ENCODE measurements at regions not wholly inside any gene's neighbourhood (a gene's known extent, or its start where the extent isn't known, plus 50 kb on each side); places are given as distances from the start of the nearest gene placed in this dataset.

- no peak for DNase-seq (ENCODE audit: extremely low spot score, insufficient read length, low read depth)
- FAIRE-seq = no peak
These were observed 632.7 kb downstream of the TLR4 start for GRCh38 chr9:118336943-118337330.

- FAIRE-seq = no peak
- DNase-seq (ENCODE audit: extremely low spot score, insufficient read length, low read depth) = no peak
These were observed 655.8 kb downstream of the TLR4 start for GRCh38 chr9:118360036-118360435.

- no peak for FAIRE-seq
- DNase-seq (ENCODE audit: extremely low spot score, insufficient read length, low read depth) = no peak
These were observed 657.9 kb downstream of the TLR4 start for GRCh38 chr9:118362123-118362522.

- no peak for FAIRE-seq
- no peak for DNase-seq (ENCODE audit: extremely low spot score, insufficient read length, low read depth)
These were observed 658.4 kb downstream of the TLR4 start for GRCh38 chr9:118362596-118362995.

GRCh38 chr9:118364266-118365106 is 660.3 kb downstream of the TLR4 start:
- FAIRE-seq = no peak
- DNase-seq (ENCODE audit: extremely low spot score, insufficient read length, low read depth) = no peak

GRCh38 chr9:118366228-118366627 is 662.0 kb downstream of the TLR4 start:
- no peak for FAIRE-seq
- no peak for DNase-seq (ENCODE audit: extremely low spot score, insufficient read length, low read depth)

- no peak for DNase-seq (ENCODE audit: extremely low spot score, insufficient read length, low read depth)
These were observed 663.2 kb downstream of the TLR4 start for GRCh38 chr9:118367383-118367782.

GRCh38 chr9:118384531-118385100 is 680.4 kb downstream of the TLR4 start:
- no peak for FAIRE-seq
- no peak for DNase-seq (ENCODE audit: extremely low spot score, insufficient read length, low read depth)

More at GRCh38 chr9:118367383-118367782, 663.2 kb downstream of the TLR4 start:
- no peak for FAIRE-seq

- FAIRE-seq = peak; percentile 61
- no peak for DNase-seq (ENCODE audit: extremely low spot score, insufficient read length, low read depth)
These were observed 691.2 kb downstream of the TLR4 start for GRCh38 chr9:118395415-118395814.

- FAIRE-seq = no peak
- no peak for DNase-seq (ENCODE audit: extremely low spot score, insufficient read length, low read depth)
These were observed 697.3 kb downstream of the TLR4 start for GRCh38 chr9:118401546-118401945.

GRCh38 chr9:118414676-118415075 is 710.5 kb downstream of the TLR4 start:
- FAIRE-seq (no peak), DNase-seq (ENCODE audit: extremely low spot score, insufficient read length, low read depth) (no peak)

- FAIRE-seq = no peak
These were observed 714.8 kb downstream of the TLR4 start for GRCh38 chr9:118418887-118419565.

GRCh38 chr9:118419676-118420075 is 715.5 kb downstream of the TLR4 start:
- no peak for DNase-seq (ENCODE audit: extremely low spot score, insufficient read length, low read depth)
- FAIRE-seq = no peak

More at GRCh38 chr9:118418887-118419565, 714.8 kb downstream of the TLR4 start:
- no peak for DNase-seq (ENCODE audit: extremely low spot score, insufficient read length, low read depth)

GRCh38 chr9:118422508-118422907 is 718.3 kb downstream of the TLR4 start:
- no peak for DNase-seq (ENCODE audit: extremely low spot score, insufficient read length, low read depth)
- FAIRE-seq = no peak

- FAIRE-seq (no peak), DNase-seq (ENCODE audit: extremely low spot score, insufficient read length, low read depth) (no peak)
These were observed 718.8 kb downstream of the TLR4 start for GRCh38 chr9:118423021-118423420.

GRCh38 chr9:118423721-118424120 is 719.5 kb downstream of the TLR4 start:
- DNase-seq (ENCODE audit: extremely low spot score, insufficient read length, low read depth) = no peak
- FAIRE-seq = no peak

GRCh38 chr9:118426772-118427171 is 722.6 kb downstream of the TLR4 start:
- DNase-seq (ENCODE audit: extremely low spot score, insufficient read length, low read depth) (no peak), FAIRE-seq (no peak)

- no peak for FAIRE-seq
- no peak for DNase-seq (ENCODE audit: extremely low spot score, insufficient read length, low read depth)
These were observed 734.6 kb downstream of the TLR4 start for GRCh38 chr9:118438810-118439209.

GRCh38 chr9:118439441-118439840 is 735.2 kb downstream of the TLR4 start:
- no peak for FAIRE-seq
- DNase-seq (ENCODE audit: extremely low spot score, insufficient read length, low read depth) = no peak

GRCh38 chr9:118444403-118444802 is 740.2 kb downstream of the TLR4 start:
- FAIRE-seq = no peak
- no peak for DNase-seq (ENCODE audit: extremely low spot score, insufficient read length, low read depth)
